DMS153 (cell line): ENCODE measurements at regions not wholly inside any gene's neighbourhood (a gene's known extent, or its start where the extent isn't known, plus 50 kb on each side); places are given as distances from the start of the nearest gene placed in this dataset.
"Not testable (repeated sequence)": the region's sequence is repeated elsewhere in the genome, so short reads cannot be mapped to it uniquely, and the experiment has no call there.

Experiments
- DNase-seq: peaks from one replicate; lab custom pipeline; 2025; lab: John Stamatoyannopoulos, UW

DNA sequence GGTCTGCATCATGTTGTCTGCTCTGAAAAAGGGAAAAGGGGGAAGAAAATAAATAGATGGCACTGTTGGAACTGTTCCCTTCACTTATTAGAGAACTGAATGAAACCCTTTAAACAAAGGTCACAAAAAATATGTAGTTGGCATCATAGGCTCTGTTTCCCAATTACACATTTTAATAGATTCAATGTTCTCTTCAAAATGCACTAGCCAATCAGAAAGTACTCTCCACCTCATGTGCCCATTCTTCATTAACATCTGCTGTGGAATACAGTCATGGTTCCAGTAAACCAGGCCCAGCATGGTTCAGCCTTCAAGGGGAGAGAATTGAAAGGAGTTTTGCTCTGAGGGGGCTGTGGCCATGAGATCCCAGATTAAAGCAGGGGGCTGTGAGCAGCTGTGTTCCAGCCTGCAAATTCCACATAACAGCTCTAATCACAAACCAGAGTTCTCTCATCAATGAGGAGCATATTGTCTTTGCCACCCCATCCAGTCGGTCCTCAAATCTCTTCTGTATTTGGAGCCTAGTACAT lies 165.9 kb upstream of the CREB1 start:
- no peak for DNase-seq

DNA sequence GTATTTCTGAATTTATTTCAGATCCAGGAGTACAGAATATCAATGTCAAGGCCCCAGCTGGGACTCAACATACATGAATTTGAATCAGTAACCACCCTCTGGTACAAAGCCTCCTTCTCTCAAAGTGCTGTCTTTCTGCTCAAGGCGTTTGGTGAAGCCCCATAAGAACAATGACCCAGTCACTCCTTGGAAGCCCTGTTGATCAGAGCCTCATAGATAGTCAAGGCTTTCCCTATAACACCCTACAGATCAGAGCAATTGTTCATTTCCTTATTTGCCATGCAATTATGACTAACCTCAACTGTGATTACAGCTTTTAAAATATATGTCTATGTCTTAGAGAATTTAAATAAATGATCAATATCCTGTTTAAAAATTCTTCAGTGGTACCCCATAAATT lies 159.1 kb upstream of the CREB1 start:
- DNase-seq, result no peak

DNA sequence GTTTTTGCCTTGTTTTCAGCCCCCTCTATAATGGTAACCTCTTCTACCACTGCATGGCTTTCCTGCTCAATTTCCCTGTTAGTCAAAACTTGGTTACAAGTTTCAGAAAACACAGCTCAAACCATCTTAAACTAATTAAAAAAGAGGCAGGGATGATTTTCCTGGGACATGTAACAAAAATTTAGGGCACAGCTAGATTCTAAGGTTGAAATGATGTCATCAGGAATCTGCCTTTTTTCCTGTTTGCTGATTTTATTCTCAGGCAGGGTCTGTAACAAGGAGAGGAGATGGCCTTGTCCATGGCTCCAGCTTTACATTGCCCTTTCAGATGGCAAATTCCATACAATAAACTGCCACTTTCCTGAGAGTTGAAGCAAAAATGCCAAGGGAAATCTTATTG lies 157.9 kb upstream of the CREB1 start:
- DNase-seq, result no peak

DNA sequence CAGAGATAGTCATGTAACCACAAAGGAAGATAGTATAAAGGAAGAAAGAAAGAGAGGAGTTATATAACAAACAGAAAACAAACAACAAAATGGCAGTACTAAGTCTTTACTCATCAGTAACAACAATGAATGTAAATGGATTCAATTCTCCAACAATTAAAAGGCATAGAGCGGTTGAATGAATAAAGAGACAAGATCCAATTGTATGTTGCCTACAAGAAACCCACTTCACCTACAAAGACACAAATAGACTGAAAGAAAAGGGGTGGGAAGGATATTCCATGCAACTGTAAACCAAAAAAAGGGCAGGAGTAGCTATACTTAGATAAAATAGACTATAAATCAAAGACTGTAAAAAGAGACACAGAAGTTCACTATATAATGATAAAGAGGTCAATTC lies 157.3 kb upstream of the CREB1 start:
- no peak for DNase-seq

DNA sequence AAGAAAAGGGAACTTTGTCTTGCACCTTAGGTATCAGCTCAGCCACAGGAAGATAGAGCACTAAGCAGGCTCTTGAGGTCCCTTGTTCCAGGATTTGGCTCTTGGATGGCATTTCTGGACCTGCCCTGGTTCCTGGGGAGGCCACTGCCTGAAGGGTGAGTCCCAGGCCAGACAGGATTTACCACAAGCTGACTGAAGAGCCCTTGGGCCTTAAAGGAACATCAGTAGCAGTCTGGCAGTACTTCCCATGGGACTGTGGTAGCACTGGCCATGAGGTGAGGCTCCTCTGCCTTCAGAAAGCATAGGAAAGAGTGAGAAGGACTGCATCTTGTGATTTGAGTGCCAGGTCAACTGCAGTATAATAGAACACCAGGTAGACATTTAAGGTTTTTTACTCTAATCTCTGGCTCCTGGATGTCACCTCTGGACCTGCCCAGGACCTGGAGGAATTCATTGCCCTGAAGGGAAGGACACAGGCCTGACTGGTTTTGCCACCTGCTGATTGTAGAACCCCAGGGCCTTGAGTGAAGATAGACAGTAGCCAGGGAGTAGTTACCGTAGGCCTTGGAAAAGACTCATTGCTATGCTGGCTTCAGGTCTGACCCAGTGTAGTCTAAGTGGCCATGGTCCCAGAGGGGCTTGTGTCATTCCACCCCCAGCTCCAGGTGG lies 154.4 kb upstream of the CREB1 start:
- DNase-seq, result no peak

DNA sequence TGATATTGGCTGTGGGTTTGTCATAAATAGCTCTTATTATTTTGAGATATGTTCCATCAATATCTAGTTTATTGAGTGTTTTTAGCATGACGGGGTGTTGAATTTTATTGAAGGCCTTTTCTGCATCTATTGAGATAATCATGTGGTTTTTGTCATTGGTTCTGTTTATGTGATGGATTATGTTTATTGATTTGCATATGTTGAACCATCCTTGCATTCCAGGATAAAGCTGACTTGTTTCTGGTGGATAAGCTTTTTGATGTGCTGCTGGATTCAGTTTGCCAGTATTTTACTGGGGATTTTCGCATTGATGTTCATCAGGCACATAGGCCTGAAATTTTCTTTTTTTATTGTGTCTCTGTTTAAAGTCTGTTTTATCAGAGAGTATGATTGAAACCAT lies 151.1 kb upstream of the CREB1 start:
- DNase-seq, result not testable (repeated sequence)

DNA sequence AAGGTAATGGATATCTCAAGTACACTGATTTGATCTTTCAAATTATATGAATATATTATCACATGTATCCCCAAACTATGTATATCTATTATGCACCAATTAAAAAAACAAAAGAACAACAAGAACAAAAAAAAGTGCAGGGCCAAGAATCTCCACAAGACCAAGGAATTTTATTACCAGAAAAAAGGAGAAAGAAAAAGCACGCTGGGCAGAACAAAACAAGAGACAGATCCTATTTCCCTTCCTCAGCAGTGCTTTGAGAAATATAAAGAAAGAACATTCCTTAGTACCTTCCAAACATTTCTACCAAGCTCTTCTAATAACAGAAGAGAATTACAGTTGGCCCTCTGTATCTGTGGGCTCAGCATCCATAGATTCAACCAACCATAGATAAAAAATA lies 144.7 kb upstream of the CREB1 start:
- no peak for DNase-seq

DNA sequence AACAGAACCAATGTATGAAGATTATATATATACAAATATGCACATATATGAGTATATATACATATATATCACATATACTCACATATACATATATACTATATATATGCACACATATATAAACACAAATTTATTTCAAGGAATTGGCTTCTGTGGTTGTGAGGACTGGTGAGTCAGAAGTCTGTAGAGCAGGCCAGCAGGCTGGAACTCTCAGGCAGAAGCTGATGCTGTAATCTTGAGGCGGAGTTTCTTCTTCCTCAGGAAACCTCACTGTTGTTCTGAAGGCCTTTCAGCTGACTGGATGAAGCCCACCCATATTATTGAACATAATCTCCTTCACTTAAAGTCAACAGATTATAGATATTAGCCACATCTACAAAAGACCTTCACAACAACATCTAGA lies 143.9 kb upstream of the CREB1 start:
- DNase-seq, result no peak

DNA sequence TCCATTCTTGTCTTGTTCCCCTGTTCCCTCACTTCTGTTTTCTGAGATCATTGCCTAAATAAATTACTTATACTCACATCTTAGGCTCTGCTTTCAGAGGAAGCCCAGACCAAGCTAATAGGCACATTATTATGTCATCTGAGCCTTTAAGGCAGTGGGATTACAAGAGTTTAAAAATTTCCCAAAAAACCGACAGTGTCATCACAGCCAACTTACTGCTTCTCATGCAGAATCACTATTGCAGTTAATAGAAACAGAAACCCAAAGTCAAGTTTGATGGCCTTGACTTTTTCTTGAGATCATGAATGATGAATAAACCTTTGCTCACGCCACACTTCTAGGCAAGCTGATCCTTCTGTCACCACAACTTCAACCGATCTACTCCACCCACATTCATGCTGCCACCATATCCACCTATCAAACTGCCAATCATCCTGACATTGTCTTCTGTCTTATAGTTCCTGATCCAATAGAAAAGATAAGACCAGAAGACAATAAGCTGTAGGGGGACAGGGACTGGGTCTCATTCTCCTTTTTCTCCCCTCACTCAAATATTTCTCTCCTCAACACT lies 142.7 kb upstream of the CREB1 start:
- no peak for DNase-seq

DNA sequence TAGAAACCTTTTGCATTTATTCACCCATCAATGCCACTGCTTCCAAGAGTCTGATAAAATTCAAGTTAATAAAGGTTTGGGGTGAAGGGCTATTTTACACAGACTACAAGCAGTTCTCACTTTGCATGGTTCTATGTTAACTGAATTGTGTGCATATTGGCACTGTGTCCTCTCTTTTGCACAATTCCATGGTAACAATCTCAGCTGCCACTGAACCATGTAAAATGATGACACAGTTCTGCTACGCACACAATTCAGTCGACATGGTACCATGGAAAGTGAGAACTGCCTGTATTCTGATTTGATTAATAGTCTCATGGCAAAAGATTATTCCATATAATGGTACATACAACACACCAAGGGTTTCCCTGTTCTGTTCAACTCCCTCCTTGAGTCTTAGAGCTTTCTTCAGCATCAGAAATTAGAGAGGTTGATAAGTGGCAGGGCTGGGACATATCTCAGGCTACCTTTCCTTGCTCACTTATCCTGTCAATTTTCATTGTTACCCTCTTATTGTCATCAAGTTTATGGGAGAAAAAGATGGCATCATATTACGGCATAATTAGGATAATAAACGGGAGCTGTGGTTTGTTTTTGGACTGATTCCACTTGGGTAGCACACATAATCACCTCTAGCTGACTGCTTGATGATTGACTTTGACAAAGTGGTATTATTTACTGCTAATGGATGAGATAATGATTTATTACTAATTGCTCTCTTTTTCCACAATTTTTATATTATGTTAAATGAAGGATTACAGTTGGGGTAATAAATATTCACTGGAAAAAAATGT lies 139.3 kb upstream of the CREB1 start:
- peak; percentile 30 for DNase-seq

DNA sequence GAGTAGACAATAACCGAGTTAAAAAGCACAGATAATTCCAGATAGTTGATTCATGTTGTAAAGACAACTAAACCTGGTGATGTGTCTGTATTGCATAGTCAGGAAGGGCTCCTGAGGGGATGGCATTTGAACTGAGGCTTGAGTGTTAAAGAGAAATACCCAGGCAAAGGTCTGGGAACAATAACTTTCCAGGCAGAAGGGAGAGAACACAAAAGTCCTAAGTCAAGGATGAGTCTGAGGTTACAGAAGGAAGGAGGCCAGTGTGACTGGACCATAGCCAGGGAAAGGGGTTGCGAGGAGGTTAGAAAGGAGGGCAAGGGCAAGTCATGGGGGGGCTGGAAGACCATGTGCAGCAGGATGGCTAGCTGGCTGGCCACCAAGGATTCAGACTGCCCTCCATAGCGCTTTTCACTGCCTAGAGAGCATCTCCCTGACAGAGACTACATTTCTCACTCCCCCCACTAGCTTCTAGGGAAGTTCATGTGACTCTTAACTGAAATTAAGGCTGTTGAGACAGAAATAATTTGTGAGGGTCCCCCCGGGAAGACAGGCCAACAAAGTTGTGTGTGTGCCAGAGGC lies 135.5 kb upstream of the CREB1 start:
- DNase-seq, result no peak

DNA sequence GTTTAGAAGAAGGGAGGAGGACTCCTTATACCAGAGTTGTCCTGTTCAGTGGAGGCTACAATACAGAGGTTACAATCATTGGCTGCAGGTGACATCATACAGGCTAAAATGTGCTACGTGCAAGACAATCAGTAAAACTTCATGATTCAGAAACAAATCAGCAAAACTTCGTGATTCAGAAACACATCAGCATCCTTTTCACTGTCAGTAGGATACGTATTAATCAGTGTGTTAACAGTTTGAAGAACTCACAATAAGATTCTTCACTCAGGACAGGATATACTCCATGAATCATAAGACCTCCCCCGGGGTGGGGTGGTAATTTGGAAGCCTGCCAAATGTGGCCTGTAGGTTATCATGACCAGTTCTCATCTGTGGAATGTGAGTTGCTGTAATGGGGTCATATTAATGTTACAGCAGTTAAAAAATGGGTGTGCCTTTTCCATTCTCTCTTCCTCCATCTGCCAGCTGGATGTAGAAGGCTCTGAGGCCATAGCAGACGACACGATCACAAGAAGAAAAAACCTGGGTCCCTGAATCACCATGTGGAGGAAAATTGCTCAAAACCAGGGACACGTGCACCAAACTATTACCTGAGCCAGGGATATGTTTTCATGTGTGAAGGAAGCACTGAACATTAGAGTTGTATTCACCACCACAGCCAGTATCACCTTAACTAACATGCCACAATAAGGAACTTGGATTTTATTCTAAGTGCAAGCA lies 134.8 kb upstream of the CREB1 start:
- no peak for DNase-seq

DNA sequence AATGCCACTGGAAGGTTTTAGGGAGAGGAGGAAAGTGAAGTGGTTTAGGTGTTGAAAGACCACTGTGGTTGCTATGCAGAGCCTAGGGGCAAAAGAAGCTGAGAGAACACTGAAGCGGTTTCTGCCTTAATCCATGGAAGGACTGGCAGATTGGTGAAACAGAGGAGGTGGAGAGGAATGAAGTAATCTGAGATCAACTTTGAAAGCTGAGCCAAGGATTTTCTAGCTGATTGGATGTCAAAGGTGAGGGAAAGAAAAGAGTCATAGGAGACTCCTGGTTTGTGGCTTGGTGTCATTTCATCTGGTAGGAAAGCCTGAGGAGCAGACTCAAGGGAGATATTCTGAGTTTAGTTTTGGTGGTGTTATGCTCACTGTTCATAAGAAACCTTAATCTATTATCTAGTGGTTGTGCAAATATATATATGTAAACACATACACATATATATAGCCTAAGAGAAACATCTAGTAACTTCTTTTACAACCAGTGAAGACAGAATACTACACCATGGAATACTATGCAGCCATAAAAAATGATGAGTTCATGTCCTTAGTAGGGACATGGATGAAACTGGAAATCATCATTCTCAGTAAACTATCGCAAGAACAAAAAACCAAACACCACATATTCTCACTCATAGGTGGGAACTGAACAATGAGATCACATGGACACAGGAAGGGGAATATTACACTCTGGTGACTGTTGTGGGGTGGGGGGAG lies 134.1 kb upstream of the CREB1 start:
- no peak for DNase-seq

DNA sequence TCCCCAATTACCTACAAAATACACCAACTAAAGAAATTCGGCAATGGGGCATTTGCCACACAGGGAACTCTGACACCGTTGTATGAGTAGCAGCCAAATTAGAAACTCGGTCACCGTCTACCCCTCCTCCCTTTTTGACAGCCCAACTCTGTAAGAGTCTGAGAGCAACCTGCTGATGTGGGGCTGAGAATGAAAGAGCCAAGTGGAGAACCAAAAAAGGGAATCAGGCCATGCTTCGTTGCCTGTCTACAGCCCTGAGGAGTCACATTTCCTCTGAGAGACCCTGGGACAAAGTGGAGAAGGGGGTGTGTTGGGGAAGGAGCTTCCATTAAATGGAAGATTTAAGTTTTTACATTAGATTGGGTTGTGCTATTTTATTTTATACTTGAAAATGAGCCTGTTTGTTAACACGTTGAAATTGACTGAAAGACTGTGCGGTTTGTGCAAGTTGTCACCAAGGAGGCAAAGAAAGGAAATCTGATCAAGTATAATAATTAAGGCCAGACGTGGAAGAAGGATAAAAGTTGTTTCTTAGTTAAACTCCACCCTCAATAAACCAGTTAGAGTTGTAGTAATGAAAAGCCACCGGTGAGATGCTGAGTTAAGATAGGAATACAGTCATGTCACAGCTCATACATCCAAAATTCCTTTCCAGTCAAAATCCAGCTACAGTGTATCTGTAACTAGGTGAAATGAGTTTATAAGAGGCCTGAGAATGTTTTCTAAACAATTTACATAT lies 131.7 kb upstream of the CREB1 start:
- no peak for DNase-seq

DNA sequence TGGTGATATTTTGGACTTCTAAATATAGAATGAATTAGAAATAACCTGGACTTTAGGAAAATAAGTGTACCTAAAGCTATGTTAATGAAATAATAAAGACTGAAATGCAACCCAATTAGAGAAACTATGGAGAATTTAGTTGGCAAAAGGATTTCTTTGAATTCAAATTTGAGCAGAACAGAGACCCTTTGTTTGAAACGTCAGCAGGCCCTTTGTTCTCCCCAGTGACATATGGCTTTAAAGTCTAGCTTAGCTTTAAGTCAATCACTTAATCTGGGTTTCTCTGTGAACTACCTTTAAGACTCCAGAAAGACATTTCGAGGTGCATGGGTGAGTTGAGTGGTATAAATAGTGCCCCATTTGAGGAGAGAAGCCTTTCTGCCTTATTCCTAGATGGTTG lies 130.5 kb upstream of the CREB1 start:
- no peak for DNase-seq

DNA sequence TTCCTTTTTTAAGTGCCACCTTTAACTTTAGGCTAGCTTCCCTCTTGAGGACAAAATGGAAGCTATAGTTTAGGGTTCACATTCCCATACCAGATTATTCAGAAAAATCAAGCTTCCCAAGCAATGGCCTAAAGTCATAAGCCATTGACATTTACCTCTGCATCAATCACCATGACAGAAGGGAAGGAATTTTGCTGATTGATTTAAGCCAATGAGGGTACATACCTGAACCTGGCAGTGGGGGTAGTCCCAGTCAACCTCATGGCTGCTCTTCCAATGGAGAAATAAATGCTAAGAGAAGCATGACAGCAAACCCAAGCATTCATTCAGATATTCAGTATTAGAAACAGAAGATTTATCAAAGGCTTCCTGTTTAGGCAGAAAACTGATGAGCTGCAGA lies 128.4 kb upstream of the CREB1 start:
- no peak for DNase-seq

DNA sequence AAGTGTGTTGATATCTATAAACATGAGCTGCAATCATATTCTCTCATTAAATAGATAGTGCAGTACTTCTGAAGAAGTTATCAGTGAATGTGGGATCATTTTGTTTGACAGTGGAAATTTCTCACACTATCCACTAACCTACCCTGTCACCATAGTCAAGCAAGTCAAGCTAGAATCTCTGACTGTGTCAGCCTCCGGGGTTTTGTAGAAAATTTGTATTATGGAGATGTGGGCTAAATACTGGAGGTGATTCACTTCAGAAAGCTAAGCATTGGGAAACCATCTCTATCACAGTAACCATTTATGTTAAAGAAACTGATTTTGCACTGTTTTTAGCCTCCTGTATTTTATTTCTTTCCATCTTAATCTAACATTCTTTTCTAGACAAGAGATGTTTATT lies 126.6 kb upstream of the CREB1 start:
- no peak for DNase-seq

DNA sequence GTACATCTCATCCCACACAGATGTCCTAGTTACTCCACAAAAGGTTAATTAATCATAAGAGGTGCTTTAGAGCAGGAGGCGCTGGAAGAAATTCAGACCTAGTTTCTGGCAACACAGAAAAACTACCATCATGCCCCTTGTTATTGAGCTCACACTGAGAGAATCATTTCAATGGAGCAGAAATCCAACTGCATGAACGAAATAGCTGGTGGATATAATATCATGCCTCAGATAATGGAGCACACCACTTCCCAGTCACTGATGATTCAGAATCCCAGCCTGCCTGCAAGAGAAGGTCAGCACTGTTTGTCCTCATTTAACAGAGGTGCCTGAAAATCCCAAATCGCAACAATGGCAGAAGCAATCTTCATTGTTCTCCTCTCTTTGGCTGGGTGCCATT lies 125.8 kb upstream of the CREB1 start:
- peak; percentile 76 for DNase-seq

DNA sequence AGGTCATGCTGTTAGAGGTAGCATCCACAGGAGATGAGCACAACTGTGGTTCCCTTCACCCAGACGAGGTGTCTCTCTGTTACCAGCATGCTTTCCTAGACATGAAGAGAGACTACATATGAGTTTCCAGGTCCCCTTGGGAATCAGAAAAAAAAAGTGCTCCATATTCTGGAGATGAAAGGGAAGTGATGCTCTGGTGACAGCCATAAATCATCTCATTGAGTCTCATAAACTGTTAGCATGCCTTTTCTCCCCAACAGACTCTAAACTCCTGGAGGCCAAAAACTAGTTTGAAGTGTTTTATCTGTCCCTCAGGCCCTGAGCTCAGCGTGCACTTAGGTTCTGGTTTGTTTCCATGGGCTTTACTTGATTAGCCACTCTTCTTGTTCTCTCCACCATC lies 124.6 kb upstream of the CREB1 start:
- no peak for DNase-seq

DNA sequence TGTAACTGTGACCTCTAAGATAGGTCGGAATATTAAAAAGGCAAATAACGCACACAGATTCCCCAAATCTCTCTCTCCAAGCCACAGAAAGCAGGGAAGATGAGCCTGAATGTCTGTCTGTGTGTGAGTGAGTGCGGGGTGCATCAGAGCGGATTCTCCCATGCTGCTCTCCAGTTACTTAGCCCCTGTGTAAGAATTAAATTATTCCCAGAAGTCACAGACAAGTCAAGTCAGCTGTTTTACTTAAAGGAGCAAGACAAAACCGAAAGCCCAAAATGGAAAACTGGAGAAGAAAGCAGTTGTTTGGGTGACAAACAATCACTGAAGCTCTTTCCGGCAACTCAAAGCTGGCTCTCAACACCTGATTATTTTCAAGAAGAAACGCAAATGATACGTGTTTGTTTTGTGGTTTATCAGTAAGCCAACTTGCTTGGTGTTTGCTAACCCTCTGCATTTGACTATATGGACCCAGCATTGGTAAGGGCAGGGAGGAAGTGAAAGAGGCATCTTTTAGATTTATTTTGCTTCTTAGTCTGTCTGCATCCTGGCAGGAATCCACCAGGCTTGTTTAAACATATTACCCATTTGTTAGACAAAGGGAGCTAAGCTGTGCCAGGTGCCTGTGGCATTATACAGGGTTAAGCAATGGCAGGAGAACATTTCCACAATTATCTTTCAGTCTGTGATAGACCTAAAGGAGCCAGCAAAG lies 121.5 kb upstream of the CREB1 start:
- DNase-seq, result peak; percentile 99
